GM12872 (cell line): ENCODE measurements at regions not wholly inside any gene's neighbourhood (a gene's known extent, or its start where the extent isn't known, plus 50 kb on each side); places are given as distances from the start of the nearest gene placed in this dataset.

Source experiments
- CTCF ChIP-seq: IDR thresholded peaks from 3 replicates; pipeline ENCODE4 v1.5.1; 2011; ENCODE audit warnings: low read depth, mild to moderate bottlenecking, low read length, moderate library complexity; ENCODE audit not compliant: insufficient read depth

- TF ChIP-seq CTCF: no peak
Observed at GRCh38 chr20:51204794-51205193, 181.9 kb upstream of the KCNG1 start.

GRCh38 chr20:51204051-51204715, 181.3 kb upstream of the KCNG1 start:
- TF ChIP-seq CTCF: no peak

- TF ChIP-seq CTCF: no peak
Observed at GRCh38 chr20:51202304-51202703, 179.4 kb upstream of the KCNG1 start.

- no peak for TF ChIP-seq CTCF
Observed at GRCh38 chr20:51199920-51200319, 177.0 kb upstream of the KCNG1 start.

GRCh38 chr20:51198876-51199523, 176.1 kb upstream of the KCNG1 start:
- no peak for TF ChIP-seq CTCF

GRCh38 chr20:51198238-51198637, 175.3 kb upstream of the KCNG1 start:
- no peak for TF ChIP-seq CTCF

GRCh38 chr20:51196991-51197651, 174.2 kb upstream of the KCNG1 start:
- no peak for TF ChIP-seq CTCF
